ENCODE measurements at regions not wholly inside any gene's neighbourhood (a gene's known extent, or its start where the extent isn't known, plus 50 kb on each side); places are given as distances from the start of the nearest gene placed in this dataset.

- TF ChIP-seq, protein P1, sequence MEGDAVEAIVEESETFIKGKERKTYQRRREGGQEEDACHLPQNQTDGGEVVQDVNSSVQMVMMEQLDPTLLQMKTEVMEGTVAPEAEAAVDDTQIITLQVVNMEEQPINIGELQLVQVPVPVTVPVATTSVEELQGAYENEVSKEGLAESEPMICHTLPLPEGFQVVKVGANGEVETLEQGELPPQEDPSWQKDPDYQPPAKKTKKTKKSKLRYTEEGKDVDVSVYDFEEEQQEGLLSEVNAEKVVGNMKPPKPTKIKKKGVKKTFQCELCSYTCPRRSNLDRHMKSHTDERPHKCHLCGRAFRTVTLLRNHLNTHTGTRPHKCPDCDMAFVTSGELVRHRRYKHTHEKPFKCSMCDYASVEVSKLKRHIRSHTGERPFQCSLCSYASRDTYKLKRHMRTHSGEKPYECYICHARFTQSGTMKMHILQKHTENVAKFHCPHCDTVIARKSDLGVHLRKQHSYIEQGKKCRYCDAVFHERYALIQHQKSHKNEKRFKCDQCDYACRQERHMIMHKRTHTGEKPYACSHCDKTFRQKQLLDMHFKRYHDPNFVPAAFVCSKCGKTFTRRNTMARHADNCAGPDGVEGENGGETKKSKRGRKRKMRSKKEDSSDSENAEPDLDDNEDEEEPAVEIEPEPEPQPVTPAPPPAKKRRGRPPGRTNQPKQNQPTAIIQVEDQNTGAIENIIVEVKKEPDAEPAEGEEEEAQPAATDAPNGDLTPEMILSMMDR (IDR thresholded peaks at IDR 0.05): no peak
- TF ChIP-seq POLR2A (IDR thresholded peaks at IDR 0.05) (no peak), POLR2AphosphoS5 (IDR thresholded peaks at IDR 0.05) (no peak)
Observed at GRCh38 chr12:98296462-98297079, 218.8 kb upstream of the TMPO start.
